ENCODE measurements at regions not wholly inside any gene's neighbourhood (a gene's known extent, or its start where the extent isn't known, plus 50 kb on each side); places are given as distances from the start of the nearest gene placed in this dataset.

- H3K27ac ChIP-seq (ENCODE audit: extremely low read length, insufficient read depth, low read length): no peak overlapping the region
- H3K9me3 ChIP-seq (ENCODE audit: low read length): no peaks in the 10 kb centered on the region
- no peak overlapping the region for H3K4me3 ChIP-seq (replicated peaks in 1 of 3; ENCODE audit: insufficient read depth in 1 of 3, low read depth in 2 of 3, low read length in 3 of 3)
- 18% methylated on average over 11 of the region's 15 CpGs for WGBS (ENCODE audit: low lambda C conversion rate)
- no peak overlapping the region for H2AFZ ChIP-seq (ENCODE audit: low read length)
- no TSS peak for BruUV-seq (replicated peaks)
- DNase-seq (ENCODE audit: low spot score) (no peak), ATAC-seq (peak; percentile 69), FAIRE-seq (no peak)
- CTCF ChIA-PET (ENCODE audit: low intra/inter-chr PET ratio, low total read pairs): no interaction called here
- H3K4me2 ChIP-seq (ENCODE audit: low read depth, low read length): no peak overlapping the region
- H3K36me3 ChIP-seq (replicated peaks in 1 of 2; ENCODE audit: control insufficient read depth in 1 of 2, insufficient read depth in 2 of 2, low read length in 2 of 2): no peaks in the 10 kb centered on the region
- in situ Hi-C loops (cut with HindIII; ENCODE audit: extremely low pct_ligation_motif_present, low pct_unique_long_range_greater_than_20kb): no loop called here
- POLR2A ChIA-PET: no interaction called here
- no peaks in the 10 kb centered on the region for H4K20me1 ChIP-seq (ENCODE audit: insufficient read depth, low read length)
- intact Hi-C loops (cut with micrococcal nuclease; ENCODE audit: unreplicated experiment): no loop called here
- no peak overlapping the region for H3K9ac ChIP-seq (ENCODE audit: insufficient read depth, low read depth, low read length)
- no peaks in the 10 kb centered on the region for H3K79me2 ChIP-seq (ENCODE audit: insufficient read depth, low read length)
- no peaks in the 10 kb centered on the region for H3K27me3 ChIP-seq (ENCODE audit: control insufficient read depth in 1 of 2, insufficient read depth in 2 of 2, low read length in 2 of 2)
- no peaks in the 10 kb centered on the region for H3K4me1 ChIP-seq (ENCODE audit: insufficient read depth, low read length)
- TF ChIP-seq RBM22 (optimal IDR thresholded peaks at IDR 0.05; ENCODE audit: low read length) (no peak), ZNF605 (CRISPR knock-in tag; IDR thresholded peaks at IDR 0.05) (0 out of 2 replicates have a peak, but pooled peaks have one; percentile 28), ZNF326 (CRISPR knock-in tag; IDR thresholded peaks at IDR 0.05; ENCODE audit: borderline replicate concordance) (no peak), ATF2 (CRISPR knock-in tag; IDR thresholded peaks at IDR 0.05) (no peak), GPN1 (CRISPR knock-in tag; IDR thresholded peaks at IDR 0.05; ENCODE audit: borderline replicate concordance) (no peak), HNF1B (CRISPR knock-in tag; IDR thresholded peaks at IDR 0.05) (no peak), ZNF563 (CRISPR knock-in tag; IDR thresholded peaks at IDR 0.05) (no peak), PREB (CRISPR knock-in tag; IDR thresholded peaks at IDR 0.05) (no peak), FOXM1 (CRISPR knock-in tag; IDR thresholded peaks at IDR 0.05) (no peak), ARID2 (CRISPR knock-in tag; IDR thresholded peaks at IDR 0.05; ENCODE audit: borderline replicate concordance) (no peak), POGK (CRISPR knock-in tag; conservative IDR thresholded peaks at IDR 0.05) (no peak), SNAPC2 (CRISPR knock-in tag; IDR thresholded peaks at IDR 0.05) (no peak), RAD21 (CRISPR knock-in tag; IDR thresholded peaks at IDR 0.05) (0 out of 2 replicates have a peak, but pooled peaks have one; percentile 21), EHMT2 (IDR thresholded peaks at IDR 0.05; ENCODE audit: borderline replicate concordance, low read depth, low read length) (no peak)
- TF ChIP-seq, protein P1, sequence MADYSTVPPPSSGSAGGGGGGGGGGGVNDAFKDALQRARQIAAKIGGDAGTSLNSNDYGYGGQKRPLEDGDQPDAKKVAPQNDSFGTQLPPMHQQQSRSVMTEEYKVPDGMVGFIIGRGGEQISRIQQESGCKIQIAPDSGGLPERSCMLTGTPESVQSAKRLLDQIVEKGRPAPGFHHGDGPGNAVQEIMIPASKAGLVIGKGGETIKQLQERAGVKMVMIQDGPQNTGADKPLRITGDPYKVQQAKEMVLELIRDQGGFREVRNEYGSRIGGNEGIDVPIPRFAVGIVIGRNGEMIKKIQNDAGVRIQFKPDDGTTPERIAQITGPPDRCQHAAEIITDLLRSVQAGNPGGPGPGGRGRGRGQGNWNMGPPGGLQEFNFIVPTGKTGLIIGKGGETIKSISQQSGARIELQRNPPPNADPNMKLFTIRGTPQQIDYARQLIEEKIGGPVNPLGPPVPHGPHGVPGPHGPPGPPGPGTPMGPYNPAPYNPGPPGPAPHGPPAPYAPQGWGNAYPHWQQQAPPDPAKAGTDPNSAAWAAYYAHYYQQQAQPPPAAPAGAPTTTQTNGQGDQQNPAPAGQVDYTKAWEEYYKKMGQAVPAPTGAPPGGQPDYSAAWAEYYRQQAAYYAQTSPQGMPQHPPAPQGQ (CRISPR knock-in tag; IDR thresholded peaks at IDR 0.05; ENCODE audit: borderline replicate concordance): no peak
Observed at GRCh38 chr1:14113841-14114567, 414.0 kb downstream of the PRDM2 start.
